H1 (cell line): ENCODE measurements at regions not wholly inside any gene's neighbourhood (a gene's known extent, or its start where the extent isn't known, plus 50 kb on each side); places are given as distances from the start of the nearest gene placed in this dataset.

Source experiments
- CTCF ChIA-PET: fragments of 300-600 bp; sonication (Branson Sonifier 250); formaldehyde crosslinking; loops from one replicate; lab custom pipeline; 2021; ENCODE audit not compliant: partially characterized antibody; lab: Charles Lee
- POLR2A ChIA-PET: fragments of 300-600 bp; sonication (Branson Sonifier 250); formaldehyde crosslinking; loops from one replicate; lab custom pipeline; 2021; ENCODE audit warnings: inconsistent platforms; ENCODE audit not compliant: partially characterized antibody; lab: Charles Lee
- DNase-seq, 2 experiments: peaks; one replicate each; pipeline versions ENCODE4 v3.0.0 to v3.0.0-alpha.2; 2010 to 2022; ENCODE audit warnings: low spot score in 2 of 2, low read depth in 1 of 2, mixed read lengths in 1 of 2
- FAIRE-seq: peaks from 2 replicates; lab custom pipeline; 2011; peaks lifted over from hg19 to GRCh38; lab: Jason Lieb, UNC
- H2AFZ ChIP-seq: 2 replicates; pipeline ENCODE4 v1.8.1; 2012; ENCODE audit warnings: low read length, inconsistent platforms
- H2AK5ac ChIP-seq: 2 replicates; pipeline ENCODE4 v1.6.1; 2013; ENCODE audit warnings: low read depth, low read length
- H2BK120ac ChIP-seq: replicated peaks from 2 replicates; pipeline ENCODE3; 2013; ENCODE audit warnings: low read depth, low read length, inconsistent platforms
- H2BK12ac ChIP-seq: 2 replicates; pipeline ENCODE4 v1.6.1; 2013; ENCODE audit warnings: low read depth, low read length
- H2BK15ac ChIP-seq: 2 replicates; pipeline ENCODE4 v1.6.1; 2013; ENCODE audit warnings: low read length
- H2BK20ac ChIP-seq: 2 replicates; pipeline ENCODE4 v1.6.1; 2013; ENCODE audit warnings: low read length
- H2BK5ac ChIP-seq: 2 replicates; pipeline ENCODE4 v1.6.1; 2013; ENCODE audit warnings: low read depth, low read length
- H3K14ac ChIP-seq: 2 replicates; pipeline ENCODE4 v1.6.1; 2013; ENCODE audit warnings: inconsistent platforms; ENCODE audit not compliant: insufficient read length
- H3K18ac ChIP-seq: 2 replicates; pipeline ENCODE4 v1.6.1; 2013; ENCODE audit warnings: low read length; ENCODE audit errors: extremely low read depth
- H3K23ac ChIP-seq: 2 replicates; pipeline ENCODE4 v1.6.1; 2013; ENCODE audit warnings: inconsistent platforms; ENCODE audit not compliant: insufficient read length
- H3K23me2 ChIP-seq: 2 replicates; pipeline ENCODE4 v1.6.1; 2013; ENCODE audit warnings: low read depth, low read length
- H3K27ac ChIP-seq: 2 replicates; pipeline ENCODE4 v1.6.1; 2011; ENCODE audit warnings: low read depth, low read length, inconsistent platforms
- H3K27me3 ChIP-seq, 4 experiments: replicated peaks in 1 of 4; 1 replicate in 1 of 4; 2 replicates in 3 of 4; pipeline versions ENCODE4 v1.6.1 to v1.8.1; 2011 to 2013; ENCODE audit warnings: low read length in 3 of 4, mild to moderate bottlenecking in 3 of 4, inconsistent platforms in 2 of 4, mixed read lengths in 2 of 4, moderate library complexity in 1 of 4; ENCODE audit not compliant: control insufficient read depth in 3 of 4, insufficient read depth in 3 of 4; ENCODE audit errors: extremely low read depth in 1 of 4
- H3K36me3 ChIP-seq, 4 experiments: 2 replicates each; pipeline versions ENCODE4 v1.6.1 to v1.8.1; 2011 to 2013; ENCODE audit warnings: mild to moderate bottlenecking in 4 of 4, low read length in 3 of 4, moderate library complexity in 2 of 4, control low read depth in 1 of 4, inconsistent platforms in 1 of 4; ENCODE audit not compliant: insufficient read depth in 4 of 4, control insufficient read depth in 2 of 4
- H3K4ac ChIP-seq: replicated peaks from 2 replicates; pipeline ENCODE3; 2013; ENCODE audit warnings: low read length, low read depth, mixed read lengths, inconsistent platforms; ENCODE audit not compliant: insufficient read length
- H3K4me1 ChIP-seq, 4 experiments: replicated peaks in 1 of 4; 1 replicate in 1 of 4; 2 replicates in 3 of 4; pipeline versions ENCODE4 v1.6.1 to v1.8.1; 2011 to 2013; ENCODE audit warnings: low read length in 3 of 4, inconsistent platforms in 2 of 4, mixed read lengths in 1 of 4; ENCODE audit not compliant: insufficient read depth in 4 of 4, control insufficient read depth in 3 of 4
- H3K4me2 ChIP-seq, 2 experiments: 2 replicates each; pipeline versions ENCODE4 v1.6.1 to v1.8.1; 2011 to 2013; ENCODE audit warnings: low read depth in 2 of 2, low read length in 2 of 2, control low read depth in 1 of 2, inconsistent platforms in 1 of 2, mild to moderate bottlenecking in 1 of 2; ENCODE audit not compliant: insufficient read depth in 1 of 2
- H3K4me3 ChIP-seq, 4 experiments: fragments of 200-600, 300-600 bp in 1 of 4; sonication (generic), shearing (Covaris generic), sonication (Bioruptor Twin) in 1 of 4; 2 replicates each; pipeline versions ENCODE4 v1.5.1 to v1.8.1; 2011 to 2016; ENCODE audit warnings: low read length in 4 of 4, low read depth in 3 of 4, control low read depth in 2 of 4, inconsistent platforms in 2 of 4, mild to moderate bottlenecking in 2 of 4, mixed read lengths in 1 of 4, moderate library complexity in 1 of 4; ENCODE audit not compliant: insufficient read depth in 2 of 4; ENCODE audit errors: extremely low read depth in 1 of 4
- H3K56ac ChIP-seq: replicated peaks from 2 replicates; pipeline ENCODE3; 2013; ENCODE audit warnings: low read depth, mild to moderate bottlenecking, mixed read lengths, low read length, inconsistent platforms; ENCODE audit not compliant: insufficient read length
- H3K79me1 ChIP-seq: 2 replicates; pipeline ENCODE4 v1.6.1; 2013; ENCODE audit warnings: low read depth, low read length, control low read depth
- H3K79me2 ChIP-seq, 2 experiments: 2 replicates each; pipeline versions ENCODE4 v1.6.1 to v1.8.1; 2012 to 2013; ENCODE audit warnings: low read length in 2 of 2, mild to moderate bottlenecking in 2 of 2, inconsistent platforms in 1 of 2; ENCODE audit not compliant: insufficient read depth in 2 of 2, control insufficient read depth in 1 of 2
- H3K9ac ChIP-seq, 4 experiments: replicated peaks in 1 of 4; 1 replicate in 1 of 4; 2 replicates in 3 of 4; pipeline versions ENCODE4 v1.6.1 to v1.8.1; 2011 to 2013; ENCODE audit warnings: low read depth in 3 of 4, low read length in 3 of 4, control low read depth in 2 of 4, mild to moderate bottlenecking in 2 of 4, moderate library complexity in 2 of 4, inconsistent platforms in 1 of 4; ENCODE audit errors: extremely low read depth in 1 of 4
- H3K9me3 ChIP-seq, 2 experiments: 2 replicates each; pipeline versions ENCODE4 v1.6.1 to v1.8.1; 2012 to 2013; ENCODE audit warnings: mild to moderate bottlenecking in 2 of 2, moderate library complexity in 2 of 2, control low read depth in 1 of 2, inconsistent platforms in 1 of 2, low read depth in 1 of 2, low read length in 1 of 2, mixed read lengths in 1 of 2; ENCODE audit not compliant: insufficient read depth in 2 of 2
- H4K20me1 ChIP-seq, 2 experiments: replicated peaks in 1 of 2; 2 replicates each; pipeline versions ENCODE3 to v1.8.1; 2011 to 2013; ENCODE audit warnings: inconsistent platforms in 2 of 2, low read length in 2 of 2, mild to moderate bottlenecking in 1 of 2; ENCODE audit not compliant: insufficient read depth in 2 of 2, control insufficient read depth in 1 of 2
- H4K5ac ChIP-seq: 2 replicates; pipeline ENCODE4 v1.6.1; 2013; ENCODE audit warnings: low read length, low read depth, mixed read lengths, inconsistent platforms; ENCODE audit not compliant: insufficient read length
- H4K8ac ChIP-seq: 2 replicates; pipeline ENCODE4 v1.8.0; 2013; ENCODE audit warnings: mild to moderate bottlenecking, moderate library complexity, low read length, inconsistent platforms; ENCODE audit not compliant: insufficient read depth; ENCODE audit errors: extremely low read depth
- H4K91ac ChIP-seq: replicated peaks from 2 replicates; pipeline ENCODE3; 2013; ENCODE audit warnings: low read length, mixed read lengths, inconsistent platforms; ENCODE audit not compliant: insufficient read length
- SUZ12 ChIP-seq: fragments of 200-600 bp; sonication (generic); IDR thresholded peaks from 2 replicates; pipeline ENCODE4 v1.6.1; 2012; ENCODE audit warnings: mild to moderate bottlenecking, inconsistent platforms, low read length, moderate library complexity, mixed read lengths
- WGBS, 2 experiments: shearing (Covaris generic) in 1 of 2; methylation state at CpG; one replicate each; pipeline versions ENCODE4 v1.1.6 to v1.1.7; 2013 to 2015; ENCODE audit warnings: low lambda C conversion rate in 2 of 2, mixed read lengths in 2 of 2, inconsistent platforms in 1 of 2, low coverage in 1 of 2, missing lambda C conversion rate in 1 of 2; ENCODE audit not compliant: insufficient replicate concordance in 2 of 2, insufficient coverage in 1 of 2, insufficient read length in 1 of 2; ENCODE audit errors: extremely low coverage in 1 of 2, missing lambda C conversion rate in 1 of 2; 5-methylcytosine and 5-hydroxymethylcytosine counted together

DNA sequence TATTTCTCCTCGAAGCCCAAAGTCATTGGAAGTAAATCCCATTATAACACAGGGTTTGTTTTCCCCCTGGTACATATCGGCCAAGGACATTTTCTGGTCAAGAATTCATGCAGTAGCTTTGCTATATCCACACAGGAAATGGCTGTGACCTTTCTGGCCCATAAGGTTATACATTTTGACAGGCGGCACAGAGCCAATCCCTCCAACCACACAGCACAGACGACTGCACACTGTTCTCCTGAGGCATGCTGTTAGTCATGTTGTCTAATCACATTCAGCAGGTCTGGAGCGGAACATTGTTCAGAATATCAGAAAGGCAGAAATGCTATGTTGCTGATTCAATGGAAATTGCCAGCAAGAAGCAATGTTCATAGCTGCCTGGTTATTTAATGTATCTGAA lies 742.3 kb upstream of the SLC8A1 start:
- H3K56ac ChIP-seq: no peak overlapping the region
- H3K23me2 ChIP-seq: no peaks in the 10 kb centered on the region
- no peaks in the 10 kb centered on the region for H3K79me2 ChIP-seq
- H2BK15ac ChIP-seq: no peak overlapping the region
- H3K9me3 ChIP-seq: no peaks in the 10 kb centered on the region
- no peaks in the 10 kb centered on the region for H3K27me3 ChIP-seq
- no peak overlapping the region for H2BK120ac ChIP-seq
- no peak overlapping the region for H3K23ac ChIP-seq
- peaks cover 0 to 1% of the 10 kb centered on the region in 2 experiments for H4K20me1 ChIP-seq
- H4K5ac ChIP-seq: no peak overlapping the region
- H2BK20ac ChIP-seq: no peak overlapping the region
- no peak overlapping the region for H2BK5ac ChIP-seq
- H3K4me3 ChIP-seq: no peak overlapping the region
- no peaks in the 10 kb centered on the region for H3K36me3 ChIP-seq
- WGBS, 2 experiments: 92% methylated on average over 5 of the region's 5 CpGs; no CpG with 5 or more reads in 1 of the 2 experiments
- H3K4ac ChIP-seq: no peak overlapping the region
- H4K8ac ChIP-seq: no peak overlapping the region
- H2BK12ac ChIP-seq: no peak overlapping the region
- no peak overlapping the region for H3K27ac ChIP-seq
- no peak overlapping the region for H3K18ac ChIP-seq
- DNase-seq (no peak), FAIRE-seq (no peak)
- no peak overlapping the region for H3K9ac ChIP-seq
- H2AK5ac ChIP-seq: no peak overlapping the region
- no peaks in the 10 kb centered on the region for H3K79me1 ChIP-seq
- no peak overlapping the region for H2AFZ ChIP-seq
- no peak overlapping the region for H3K4me2 ChIP-seq
- POLR2A ChIA-PET: interaction anchor here (1.1 kb wide), 1 partner anchor 9 kb away, joined by 4 read pairs; no protein-coding TSS in a partner anchor
- CTCF ChIA-PET: interaction anchor here (0.6 to 1.5 kb wide), 3 partner anchors 9 to 113 kb away, joined by 3 to 5 read pairs (median 3); no protein-coding TSS in a partner anchor
- H4K91ac ChIP-seq: no peak overlapping the region
- peaks cover 0 to 2% (median 0%) of the 10 kb centered on the region in 4 experiments; a peak in 2 of 7 replicates for H3K4me1 ChIP-seq
- H3K14ac ChIP-seq: no peak overlapping the region
- TF ChIP-seq SUZ12: no peak
